ENCODE measurements at regions not wholly inside any gene's neighbourhood (a gene's known extent, or its start where the extent isn't known, plus 50 kb on each side); places are given as distances from the start of the nearest gene placed in this dataset.

DNA sequence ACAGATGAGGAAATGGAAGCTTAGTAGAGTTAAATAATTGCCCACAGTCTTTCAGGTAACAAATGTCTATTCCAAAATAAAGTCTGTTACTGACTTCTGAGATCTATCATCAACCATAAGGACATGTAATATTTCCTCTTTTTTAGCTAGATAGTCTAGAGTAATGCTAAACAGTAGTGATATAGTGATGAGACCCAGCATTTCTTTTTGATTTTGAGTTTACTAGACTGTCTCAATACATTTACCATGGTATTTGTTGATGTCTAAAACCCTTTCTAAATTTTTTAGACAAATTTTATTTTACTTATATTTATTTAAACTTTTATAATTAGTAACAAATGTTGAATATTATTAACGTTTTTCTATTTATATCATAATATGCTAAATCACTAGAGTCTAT is 465.1 kb upstream of the SLIT2 start:
- peaks cover 5 to 31% (median 26%) of the 10 kb centered on the region in 8 donors for H3K9me3 ChIP-seq
- no peak overlapping the region for H3K27ac ChIP-seq
- intact Hi-C loops (cut with DNase I; ENCODE audit: low total_unique reads) = no loop called here
- no peak for DNase-seq
- H3K4me3 ChIP-seq = no peak overlapping the region
- TF ChIP-seq POLR2A (IDR thresholded peaks at IDR 0.05) = no peak
- TF ChIP-seq, protein P1, sequence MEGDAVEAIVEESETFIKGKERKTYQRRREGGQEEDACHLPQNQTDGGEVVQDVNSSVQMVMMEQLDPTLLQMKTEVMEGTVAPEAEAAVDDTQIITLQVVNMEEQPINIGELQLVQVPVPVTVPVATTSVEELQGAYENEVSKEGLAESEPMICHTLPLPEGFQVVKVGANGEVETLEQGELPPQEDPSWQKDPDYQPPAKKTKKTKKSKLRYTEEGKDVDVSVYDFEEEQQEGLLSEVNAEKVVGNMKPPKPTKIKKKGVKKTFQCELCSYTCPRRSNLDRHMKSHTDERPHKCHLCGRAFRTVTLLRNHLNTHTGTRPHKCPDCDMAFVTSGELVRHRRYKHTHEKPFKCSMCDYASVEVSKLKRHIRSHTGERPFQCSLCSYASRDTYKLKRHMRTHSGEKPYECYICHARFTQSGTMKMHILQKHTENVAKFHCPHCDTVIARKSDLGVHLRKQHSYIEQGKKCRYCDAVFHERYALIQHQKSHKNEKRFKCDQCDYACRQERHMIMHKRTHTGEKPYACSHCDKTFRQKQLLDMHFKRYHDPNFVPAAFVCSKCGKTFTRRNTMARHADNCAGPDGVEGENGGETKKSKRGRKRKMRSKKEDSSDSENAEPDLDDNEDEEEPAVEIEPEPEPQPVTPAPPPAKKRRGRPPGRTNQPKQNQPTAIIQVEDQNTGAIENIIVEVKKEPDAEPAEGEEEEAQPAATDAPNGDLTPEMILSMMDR (IDR thresholded peaks at IDR 0.05 in 8 of 11, conservative IDR thresholded peaks at IDR 0.05 in 3 of 11) = no peak
- no peak for TF ChIP-seq POLR2AphosphoS5 (IDR thresholded peaks at IDR 0.05)
- H3K27me3 ChIP-seq (replicated peaks in 1 of 7) = no peaks in the 10 kb centered on the region
- no peaks in the 10 kb centered on the region for H3K4me1 ChIP-seq
- WGBS, 5 donors = 24 to 47% (median 30%) methylated on average over 1 of the region's 1 CpG
- H3K36me3 ChIP-seq = no peaks in the 10 kb centered on the region

DNA sequence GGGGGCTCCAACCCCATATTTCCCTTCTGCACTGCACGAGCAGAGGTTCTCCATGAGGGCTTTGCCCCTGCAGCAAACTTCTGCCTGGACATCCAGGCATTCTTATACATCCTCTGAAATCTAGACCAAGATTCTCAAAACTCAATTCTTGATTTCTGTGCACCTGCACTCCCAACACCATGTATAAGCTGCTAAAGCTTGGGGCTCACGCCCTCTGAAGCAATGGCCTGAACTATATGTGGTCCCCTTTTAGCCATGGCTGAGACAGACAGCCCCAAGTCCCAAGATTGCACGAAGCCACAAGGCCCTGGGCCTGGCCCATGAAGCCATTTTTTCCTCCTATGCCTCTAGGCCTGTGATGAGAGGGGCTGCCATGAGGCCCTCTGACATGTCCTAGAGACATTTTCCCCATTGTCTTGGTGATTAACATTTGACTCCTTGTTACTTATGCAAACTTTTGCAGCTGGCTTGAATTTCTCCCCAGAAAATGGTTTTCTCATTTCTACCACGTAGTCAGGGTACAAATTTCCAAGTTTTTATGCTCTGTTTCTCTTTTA is 468.0 kb upstream of the SLIT2 start:
- WGBS, 5 donors = 57 to 75% (median 73%) methylated on average over 4 of the region's 4 CpGs
- Histone ChIP-seq H3K27me3 (replicated peaks in 1 of 7) (no peaks in the 10 kb centered on the region), H3K27ac (no peak overlapping the region), H3K4me1 (no peaks in the 10 kb centered on the region), H3K9me3 (peaks cover 5 to 40% (median 26%) of the 10 kb centered on the region in 8 donors), H3K36me3 (no peaks in the 10 kb centered on the region), H3K4me3 (no peak overlapping the region)
- intact Hi-C loops (cut with DNase I; ENCODE audit: low total_unique reads) = no loop called here
- DNase-seq = no peak
- TF ChIP-seq POLR2AphosphoS5 (IDR thresholded peaks at IDR 0.05) (no peak), POLR2A (IDR thresholded peaks at IDR 0.05) (no peak)
- TF ChIP-seq, protein P1 (IDR thresholded peaks at IDR 0.05 in 8 of 11, conservative IDR thresholded peaks at IDR 0.05 in 3 of 11) = no peak

DNA sequence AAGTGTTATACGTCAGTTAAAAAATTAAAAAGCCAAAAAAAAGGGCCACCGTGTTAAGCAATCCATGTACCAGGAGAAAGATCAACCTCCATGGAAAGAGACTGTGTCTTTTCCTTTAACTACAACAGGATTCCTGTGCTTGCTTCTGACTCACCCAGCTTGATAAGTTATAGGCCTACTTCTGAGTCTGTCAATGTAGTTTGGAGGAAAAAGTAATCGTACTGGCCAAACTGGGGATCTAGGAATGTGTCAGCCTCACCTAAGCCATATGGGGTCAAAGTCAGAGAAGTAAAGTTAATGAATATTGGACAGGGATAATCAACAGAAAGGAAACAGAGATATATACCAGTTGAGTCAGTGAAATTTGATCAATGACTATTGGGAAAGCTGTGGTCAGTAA is 470.8 kb upstream of the SLIT2 start:
- Histone ChIP-seq H3K9me3 (peaks cover 5 to 40% (median 26%) of the 10 kb centered on the region in 8 donors), H3K36me3 (no peaks in the 10 kb centered on the region), H3K27ac (no peak overlapping the region), H3K4me1 (no peaks in the 10 kb centered on the region), H3K27me3 (replicated peaks in 1 of 7) (no peaks in the 10 kb centered on the region), H3K4me3 (no peak overlapping the region)
- TF ChIP-seq, protein P1 (IDR thresholded peaks at IDR 0.05 in 8 of 11, conservative IDR thresholded peaks at IDR 0.05 in 3 of 11) = no peak
- TF ChIP-seq POLR2A (IDR thresholded peaks at IDR 0.05) (no peak), POLR2AphosphoS5 (IDR thresholded peaks at IDR 0.05) (no peak)
- no peak for DNase-seq
- WGBS, 5 donors = 90 to 97% (median 92%) methylated on average over 3 of the region's 3 CpGs
- intact Hi-C loops (cut with DNase I; ENCODE audit: low total_unique reads) = no loop called here

DNA sequence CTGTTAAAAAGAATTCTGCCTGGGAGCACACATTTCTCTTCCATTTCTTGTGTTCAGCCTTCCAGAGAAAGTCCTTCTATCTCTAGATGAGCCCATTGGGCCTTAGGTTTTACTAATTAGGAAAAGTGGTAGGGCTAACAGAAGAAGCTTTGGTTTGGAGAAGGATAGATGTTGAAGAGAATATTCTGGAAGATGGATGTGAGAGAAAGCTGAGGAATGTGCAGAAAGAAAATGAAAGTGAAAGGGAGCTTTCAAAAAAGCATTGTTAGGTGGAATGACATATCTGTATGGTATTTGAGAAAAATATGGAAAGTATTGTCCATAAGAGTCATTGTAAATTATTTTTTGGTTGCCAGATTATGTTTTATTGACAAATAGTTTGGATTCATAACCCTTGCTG is 474.8 kb upstream of the SLIT2 start:
- Histone ChIP-seq H3K9me3 (peaks cover 0 to 13% (median under 1%) of the 10 kb centered on the region in 8 donors), H3K27me3 (replicated peaks in 1 of 7) (no peaks in the 10 kb centered on the region), H3K27ac (no peak overlapping the region), H3K36me3 (no peaks in the 10 kb centered on the region), H3K4me1 (no peaks in the 10 kb centered on the region), H3K4me3 (no peak overlapping the region)
- TF ChIP-seq POLR2AphosphoS5 (IDR thresholded peaks at IDR 0.05) (no peak), POLR2A (IDR thresholded peaks at IDR 0.05) (no peak)
- TF ChIP-seq, protein P1 (IDR thresholded peaks at IDR 0.05 in 8 of 11, conservative IDR thresholded peaks at IDR 0.05 in 3 of 11) = no peak
- DNase-seq = no peak
- intact Hi-C loops (cut with DNase I; ENCODE audit: low total_unique reads) = no loop called here
